HUDEP-2 (cell line): ENCODE measurements at regions not wholly inside any gene's neighbourhood (a gene's known extent, or its start where the extent isn't known, plus 50 kb on each side); places are given as distances from the start of the nearest gene placed in this dataset.
"Not testable (repeated sequence)": the region's sequence is repeated elsewhere in the genome, so short reads cannot be mapped to it uniquely, and the experiment has no call there.

ENCODE experiments used
- DNase-seq, 76 experiments: peaks; one replicate each; lab custom pipeline; 2025; ENCODE audit not compliant: unreplicated experiment in 76 of 76; lab: John Stamatoyannopoulos, UW

- no peak for DNase-seq
Observed at GRCh38 chr2:5175231-5175630, 517.0 kb upstream of the SOX11 start.

DNA sequence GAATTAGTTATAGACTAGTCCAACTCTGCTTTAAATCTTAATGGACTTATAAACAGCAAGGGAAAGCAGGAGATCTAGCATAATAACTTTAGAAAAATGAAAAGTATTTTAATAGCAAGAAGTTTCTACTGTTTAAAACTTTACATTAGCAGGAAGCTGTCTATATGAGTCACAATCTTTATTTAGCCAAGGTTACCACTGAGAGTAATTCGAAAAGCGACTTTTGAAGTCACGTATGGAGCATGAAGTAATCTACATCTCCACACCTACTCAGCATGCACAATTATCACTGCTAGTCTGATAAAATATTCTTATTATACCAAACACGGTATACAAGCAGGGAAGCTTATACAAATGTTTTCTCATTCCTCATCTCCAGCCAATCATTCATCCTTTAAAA is 515.4 kb upstream of the SOX11 start:
- DNase-seq: no peak

GRCh38 chr2:5183031-5183430 is 509.2 kb upstream of the SOX11 start:
- DNase-seq: no peak

GRCh38 chr2:5187283-5187682 is 504.9 kb upstream of the SOX11 start:
- no peak for DNase-seq

DNA sequence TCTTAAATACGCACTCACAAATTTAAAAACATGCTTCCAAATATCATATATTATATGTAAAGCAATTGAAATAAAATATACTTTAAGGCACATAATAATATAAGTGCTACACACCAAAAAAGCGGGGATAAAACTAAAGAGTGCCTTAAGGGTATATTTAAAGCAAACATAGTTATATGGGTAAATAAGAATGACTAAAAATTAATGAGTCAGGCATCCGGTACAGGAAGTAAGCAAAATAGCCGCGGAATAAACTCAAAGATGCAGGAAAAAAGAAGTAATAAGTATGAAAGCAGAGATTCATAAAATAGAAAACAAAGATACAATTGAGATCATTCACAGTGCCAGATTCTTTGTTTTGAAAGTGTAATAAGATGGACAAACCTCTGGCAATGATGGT is 503.5 kb upstream of the SOX11 start:
- DNase-seq: no peak

DNA sequence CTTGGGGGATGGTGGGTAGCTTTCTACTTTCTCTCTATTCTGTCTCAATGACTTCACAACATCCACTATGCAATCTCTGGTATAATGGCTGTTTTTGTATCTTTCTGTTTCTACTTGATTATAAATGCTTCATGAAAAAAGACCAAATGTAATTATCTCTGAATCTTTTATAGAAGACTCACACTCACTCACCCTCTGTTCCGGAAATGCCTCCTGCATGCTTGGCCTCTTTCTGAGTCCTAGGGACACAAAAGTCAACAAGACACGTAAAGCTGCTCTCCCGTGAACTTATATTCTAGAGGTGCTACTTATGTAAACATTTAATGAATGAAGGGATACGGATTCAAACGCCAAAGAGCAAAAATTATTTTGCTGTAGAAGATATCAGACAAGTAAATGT is 502.2 kb upstream of the SOX11 start:
- no peak for DNase-seq

GRCh38 chr2:5195636-5196035 is 496.5 kb upstream of the SOX11 start:
- no peak for DNase-seq

GRCh38 chr2:5203134-5203755 is 488.9 kb upstream of the SOX11 start:
- DNase-seq: no peak

DNA sequence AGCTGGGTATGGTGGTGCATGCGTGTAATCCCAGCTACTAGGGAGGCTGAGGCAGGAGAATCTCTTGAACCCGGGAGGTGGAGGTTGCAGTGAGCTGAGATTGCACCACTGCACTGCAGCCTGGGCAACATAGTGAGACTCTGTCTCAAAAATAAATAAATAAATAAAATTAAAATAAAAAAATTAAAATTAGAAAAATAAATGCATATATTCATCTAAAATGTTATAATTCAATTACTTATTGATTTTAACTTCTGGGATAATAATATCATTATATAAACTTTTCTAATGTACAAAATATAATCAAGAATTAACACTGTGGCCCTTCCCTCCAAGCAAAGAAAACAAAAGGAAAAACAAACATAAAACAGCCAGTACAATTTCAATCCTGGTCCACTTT is 485.4 kb upstream of the SOX11 start:
- not testable (repeated sequence) for DNase-seq

- DNase-seq: no peak
Observed at GRCh38 chr2:5215989-5216607, 476.1 kb upstream of the SOX11 start.

- no peak for DNase-seq
Observed at GRCh38 chr2:5227062-5227699, 465.0 kb upstream of the SOX11 start.

DNA sequence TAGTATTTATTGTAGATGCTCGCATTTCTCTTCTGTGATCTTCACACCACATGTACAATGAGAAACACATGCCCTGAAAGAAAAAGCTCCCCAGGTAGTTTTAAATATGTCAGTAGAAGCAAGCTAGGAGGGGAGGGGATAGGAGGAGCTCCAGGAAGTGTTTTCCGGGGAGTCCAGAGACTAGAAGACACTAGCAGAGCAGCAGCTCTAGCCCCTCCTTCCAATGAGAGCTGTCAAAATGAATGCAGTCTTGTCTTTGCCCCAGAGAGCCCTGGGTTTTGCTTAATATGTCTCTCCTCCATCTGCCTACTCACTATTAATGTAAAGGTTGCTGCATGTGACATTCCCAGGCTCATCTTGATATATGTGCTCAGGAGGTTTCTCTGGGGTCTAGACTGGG is 462.6 kb upstream of the SOX11 start:
- no peak for DNase-seq

DNA sequence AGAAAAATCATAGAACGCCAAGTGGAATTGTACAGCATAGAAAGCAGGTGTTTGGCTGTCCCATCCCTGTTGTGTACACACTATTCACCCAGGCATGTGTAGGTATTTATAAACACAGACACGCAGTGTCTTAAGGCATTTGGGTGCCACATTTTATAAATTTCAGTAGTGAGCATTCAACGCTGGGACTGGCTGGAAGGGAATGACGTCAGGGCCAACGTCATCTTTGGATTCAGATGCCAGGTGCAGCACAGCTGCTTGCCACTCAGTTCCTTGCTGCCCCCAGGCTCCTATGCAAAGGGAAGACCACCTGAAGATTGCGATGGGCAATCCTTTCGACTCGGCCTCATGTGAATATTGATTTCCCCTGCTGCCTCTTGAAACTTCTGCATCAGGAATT is 461.7 kb upstream of the SOX11 start:
- no peak for DNase-seq

GRCh38 chr2:5230855-5231254 is 461.3 kb upstream of the SOX11 start:
- no peak for DNase-seq

- DNase-seq: no peak
Observed at GRCh38 chr2:5231287-5231686, 460.9 kb upstream of the SOX11 start.

GRCh38 chr2:5234563-5234962 is 457.6 kb upstream of the SOX11 start:
- DNase-seq: no peak

- DNase-seq: no peak
Observed at GRCh38 chr2:5235701-5236100, 456.5 kb upstream of the SOX11 start.

- DNase-seq: no peak
Observed at GRCh38 chr2:5236249-5236648, 455.9 kb upstream of the SOX11 start.

DNA sequence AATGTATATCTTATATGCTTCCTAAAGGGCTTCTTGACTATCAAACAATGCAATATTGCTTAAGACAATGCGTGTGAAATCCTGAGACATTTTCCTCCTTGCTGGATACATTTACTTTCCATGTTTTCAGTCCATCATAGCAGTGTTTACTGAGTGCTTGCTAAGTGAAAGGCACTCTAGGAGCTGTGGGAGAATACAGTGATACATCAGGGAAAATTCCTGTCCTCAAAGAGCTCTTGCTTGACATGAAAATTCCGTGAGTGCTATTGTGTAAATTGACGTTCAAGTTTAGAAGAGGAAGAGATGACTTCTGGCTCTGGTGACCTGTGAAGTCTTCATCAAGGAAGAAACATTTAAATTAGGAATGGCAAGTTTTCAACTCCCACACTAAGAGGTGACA is 449.4 kb upstream of the SOX11 start:
- no peak for DNase-seq

DNA sequence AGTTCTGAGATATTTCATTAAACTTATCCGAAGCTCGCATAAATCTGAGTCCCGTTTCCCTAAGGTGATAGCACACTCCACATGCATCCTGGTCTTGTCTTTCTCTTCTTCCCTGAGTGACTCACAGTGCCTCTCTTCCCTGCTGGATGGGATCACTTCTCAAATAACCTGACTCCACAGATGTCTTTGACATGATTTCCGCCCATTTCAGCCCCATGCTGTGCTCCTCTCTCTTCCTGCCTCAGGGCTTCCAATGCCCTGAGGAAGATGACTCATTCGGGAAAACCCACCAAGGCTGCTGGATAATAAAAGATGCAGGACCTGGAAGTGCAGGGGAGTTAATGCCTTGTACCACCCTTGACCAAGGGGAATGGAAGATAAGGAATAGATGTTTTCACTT is 441.7 kb upstream of the SOX11 start:
- DNase-seq: no peak

DNA sequence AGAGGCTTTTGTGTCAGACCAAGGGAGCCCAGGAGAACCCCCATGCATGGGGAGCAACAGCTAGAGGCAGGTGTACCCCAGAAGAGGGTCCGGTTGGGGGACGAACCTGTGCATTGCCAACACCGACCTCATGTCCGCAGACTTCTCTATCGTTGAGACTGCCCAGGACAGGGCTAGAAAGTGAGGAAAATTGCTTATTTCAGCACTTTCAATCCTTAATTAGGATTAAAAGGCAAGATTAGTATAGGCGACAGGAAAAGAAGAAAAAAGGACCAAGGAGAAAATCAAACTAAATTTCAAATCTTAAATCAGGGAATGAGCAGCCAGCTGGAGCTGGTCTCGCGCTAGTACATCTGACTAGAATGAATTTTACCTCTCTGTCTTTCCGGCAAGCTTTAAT is 438.9 kb upstream of the SOX11 start:
- DNase-seq: no peak

DNA sequence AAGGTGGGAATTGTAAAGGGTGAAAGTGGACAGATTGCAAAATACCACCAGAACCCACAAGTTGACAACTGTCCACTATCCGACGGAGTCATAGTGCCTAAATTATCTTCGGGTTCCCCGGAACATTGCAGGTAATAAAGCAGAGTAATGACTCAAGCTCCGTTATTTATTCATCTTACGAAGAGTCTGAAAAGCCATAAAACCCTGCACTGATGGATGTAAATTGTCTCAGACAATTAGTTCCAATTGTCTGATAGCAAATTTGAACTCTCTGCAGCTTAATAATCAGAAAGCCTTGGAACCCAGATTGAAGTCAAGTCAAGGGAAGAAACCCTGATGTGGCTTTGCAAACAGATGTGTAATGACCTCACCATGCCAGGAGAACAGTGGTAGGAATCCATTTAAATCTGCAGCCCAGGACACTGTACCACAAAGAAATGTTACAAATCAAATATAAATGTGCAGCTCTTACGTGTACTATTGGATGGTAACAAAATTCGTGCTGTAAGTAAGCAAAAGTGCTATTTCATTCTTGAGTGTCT is 437.3 kb upstream of the SOX11 start:
- no peak for DNase-seq
